GM12878 (cell line): ENCODE measurements at regions not wholly inside any gene's neighbourhood (a gene's known extent, or its start where the extent isn't known, plus 50 kb on each side); places are given as distances from the start of the nearest gene placed in this dataset.

Experiments
- BCL3 ChIP-seq: IDR thresholded peaks from 2 replicates; pipeline ENCODE4 v1.6.1; 2011; ENCODE audit warnings: borderline replicate concordance, low read depth, mild to moderate bottlenecking, moderate library complexity, low read length; ENCODE audit not compliant: insufficient read depth, poor library complexity, severe bottlenecking
- CTCF ChIP-seq, 3 experiments: IDR thresholded peaks in 2 of 3; conservative IDR thresholded peaks in 1 of 3; 2 replicates each; pipeline ENCODE4 v1.5.1; 2011; ENCODE audit warnings: low read depth in 3 of 3, low read length in 3 of 3, mild to moderate bottlenecking in 3 of 3, control low read depth in 2 of 3, moderate library complexity in 2 of 3, inconsistent platforms in 1 of 3, mixed read lengths in 1 of 3; ENCODE audit not compliant: control insufficient read depth in 2 of 3, insufficient read depth in 1 of 3; ENCODE audit errors: extremely low read depth in 1 of 3
- GABPA ChIP-seq: IDR thresholded peaks from 2 replicates; pipeline ENCODE4 v1.6.1; 2014; ENCODE audit warnings: antibody characterized with exemption, low read depth, mild to moderate bottlenecking, inconsistent platforms
- SRF ChIP-seq, 2 experiments: IDR thresholded peaks; 2 replicates each; pipeline ENCODE4 v1.6.1; 2011; ENCODE audit warnings: low read depth in 2 of 2, low read length in 2 of 2, mild to moderate bottlenecking in 1 of 2, moderate library complexity in 1 of 2
- STAT3 ChIP-seq: IDR thresholded peaks from 2 replicates; pipeline ENCODE4 v1.6.1; 2011; ENCODE audit warnings: low read depth, low read length, improper control_type of control experiment
- USF2 ChIP-seq: IDR thresholded peaks from 2 replicates; pipeline ENCODE4 v1.6.1; 2011; ENCODE audit warnings: low read depth, low read length, improper control_type of control experiment, borderline replicate concordance
- ZNF274 ChIP-seq: IDR thresholded peaks from one replicate; pipeline ENCODE4 v1.8.0; 2011; ENCODE audit not compliant: insufficient read length, insufficient read depth

- no peak for TF ChIP-seq BCL3
- TF ChIP-seq SRF (IDR thresholded peaks at IDR 0.05; ENCODE audit: low read depth in 2 of 2, low read length in 2 of 2) = no peak
- TF ChIP-seq STAT3 = no peak
- TF ChIP-seq CTCF (IDR thresholded peaks at IDR 0.05 in 2 of 3, conservative IDR thresholded peaks at IDR 0.05 in 1 of 3; ENCODE audit: control insufficient read depth in 2 of 3, extremely low read depth in 1 of 3, insufficient read depth in 1 of 3, low read depth in 3 of 3, low read length in 3 of 3) = no peak
- TF ChIP-seq USF2 = no peak
- TF ChIP-seq ZNF274 = no peak
- no peak for TF ChIP-seq GABPA
Observed at GRCh38 chr18:76727589-76727988, 94.8 kb upstream of the ZNF236 start.
